ENCODE measurements at regions not wholly inside any gene's neighbourhood (a gene's known extent, or its start where the extent isn't known, plus 50 kb on each side); places are given as distances from the start of the nearest gene placed in this dataset.
"Not testable (repeated sequence)": the region's sequence is repeated elsewhere in the genome, so short reads cannot be mapped to it uniquely, and the experiment has no call there.

- no peak for DNase-seq (ENCODE audit: low spot score)
These were observed 80.1 kb upstream of the SHANK2 start for GRCh38 chr11:71332447-71332846.

GRCh38 chr11:71332046-71332445, 79.7 kb upstream of the SHANK2 start:
- no peak for DNase-seq (ENCODE audit: low spot score)

GRCh38 chr11:71331631-71332030, 79.3 kb upstream of the SHANK2 start:
- no peak for DNase-seq (ENCODE audit: low spot score)

GRCh38 chr11:71330996-71331395, 78.6 kb upstream of the SHANK2 start:
- no peak for DNase-seq (ENCODE audit: low spot score)

GRCh38 chr11:71330349-71330748, 78.0 kb upstream of the SHANK2 start:
- no peak for DNase-seq (ENCODE audit: low spot score)

- DNase-seq (ENCODE audit: low spot score) = no peak
These were observed 77.4 kb upstream of the SHANK2 start for GRCh38 chr11:71329786-71330185.

- no peak for DNase-seq (ENCODE audit: low spot score)
These were observed 76.8 kb upstream of the SHANK2 start for GRCh38 chr11:71329165-71329510.

- DNase-seq (ENCODE audit: low spot score) = no peak
These were observed 75.0 kb upstream of the SHANK2 start for GRCh38 chr11:71327156-71328085.

- no peak for DNase-seq (ENCODE audit: low spot score)
These were observed 74.1 kb upstream of the SHANK2 start for GRCh38 chr11:71326328-71326940.

GRCh38 chr11:71325418-71326327, 73.3 kb upstream of the SHANK2 start:
- DNase-seq (ENCODE audit: low spot score) = no peak

GRCh38 chr11:71324788-71325417, 72.5 kb upstream of the SHANK2 start:
- no peak for DNase-seq (ENCODE audit: low spot score)

GRCh38 chr11:71323876-71324526, 71.6 kb upstream of the SHANK2 start:
- DNase-seq (ENCODE audit: low spot score) = no peak

GRCh38 chr11:71322861-71323582, 70.6 kb upstream of the SHANK2 start:
- DNase-seq (ENCODE audit: low spot score) = no peak

- no peak for DNase-seq (ENCODE audit: low spot score)
These were observed 69.9 kb upstream of the SHANK2 start for GRCh38 chr11:71322192-71322735.

GRCh38 chr11:71321433-71322191, 69.2 kb upstream of the SHANK2 start:
- no peak for DNase-seq (ENCODE audit: low spot score)

- no peak for DNase-seq (ENCODE audit: low spot score)
These were observed 64.3 kb upstream of the SHANK2 start for GRCh38 chr11:71316701-71317100.

- DNase-seq (ENCODE audit: low spot score) = not testable (repeated sequence)
These were observed 60.2 kb upstream of the SHANK2 start for GRCh38 chr11:71312616-71313015.

GRCh38 chr11:71311928-71312510, 59.6 kb upstream of the SHANK2 start:
- no peak for DNase-seq (ENCODE audit: low spot score)

All from A172 (cell line).